ENCODE measurements at regions not wholly inside any gene's neighbourhood (a gene's known extent, or its start where the extent isn't known, plus 50 kb on each side); places are given as distances from the start of the nearest gene placed in this dataset.

DNA sequence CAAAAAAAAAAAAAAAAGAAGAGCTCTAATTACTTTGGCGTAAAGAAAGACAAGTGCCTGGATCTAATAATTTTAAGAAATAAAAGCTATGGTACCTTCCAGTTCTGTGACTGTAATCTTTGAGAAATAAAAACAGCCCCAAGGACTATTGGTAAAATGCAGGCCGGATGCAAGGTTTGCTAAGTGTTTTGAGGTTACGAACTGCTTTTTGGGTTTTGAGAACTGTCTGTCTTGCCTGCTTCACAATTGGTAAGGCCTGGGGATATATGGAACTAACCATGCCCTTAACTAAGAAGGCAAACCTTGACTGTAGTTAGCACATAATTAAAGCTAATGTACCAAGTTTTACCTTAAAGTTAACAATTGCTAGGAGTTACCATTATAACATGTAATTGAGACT is 388.4 kb upstream of the CBLB start:
- TF ChIP-seq POLR2A (IDR thresholded peaks at IDR 0.05; ENCODE audit: low read depth, low read length) (peak; percentile 43), POLR2AphosphoS5 (IDR thresholded peaks at IDR 0.05; ENCODE audit: low read depth, low read length) (peak; percentile 57; the same call in 1 of the 2 replicates)

Measured in GM12891 (cell line).